ENCODE measurements at regions not wholly inside any gene's neighbourhood (a gene's known extent, or its start where the extent isn't known, plus 50 kb on each side); places are given as distances from the start of the nearest gene placed in this dataset.

DNA sequence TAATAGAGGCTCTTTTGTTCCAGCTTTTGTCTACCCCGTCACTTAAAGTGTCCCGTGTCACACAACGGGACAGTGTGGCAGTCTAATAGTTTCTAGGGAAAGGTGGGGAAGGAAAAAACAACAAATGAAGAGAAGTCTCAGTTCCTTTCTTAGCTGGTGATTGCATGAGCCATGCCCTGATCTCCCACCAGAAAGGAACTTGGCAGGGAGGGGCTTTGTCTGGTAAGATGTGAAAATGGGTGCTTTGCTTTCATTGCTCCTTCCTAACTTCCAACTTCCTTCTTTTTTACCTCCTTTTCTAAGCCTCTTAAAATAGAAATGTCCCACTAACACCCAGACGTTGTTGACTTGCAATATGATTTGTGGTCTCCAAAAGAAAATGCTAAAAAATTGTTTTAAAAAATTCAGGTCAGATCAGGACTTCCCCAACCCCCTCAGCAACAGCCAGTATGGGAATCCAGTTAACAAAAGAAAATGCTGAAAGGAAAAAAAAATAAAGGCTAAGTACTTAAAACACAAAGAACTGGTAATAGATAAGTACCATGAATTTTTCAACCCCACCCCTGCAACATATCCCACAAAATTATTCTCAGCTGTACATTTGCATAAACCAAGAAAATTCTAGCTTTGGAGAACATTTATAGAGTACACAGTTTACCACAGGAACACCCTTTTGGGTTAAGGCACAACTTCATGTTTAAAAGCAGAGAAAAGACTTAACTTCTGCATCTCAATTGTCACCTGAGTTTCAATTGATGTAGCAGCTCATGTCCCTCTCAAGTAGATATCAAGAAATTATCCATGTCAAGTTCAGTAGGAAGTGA lies 106.2 kb downstream of the NIBAN1 start:
- H3K79me2 ChIP-seq (ENCODE audit: control insufficient read depth, insufficient read depth, low read length) = no peaks in the 10 kb centered on the region
- FAIRE-seq = no peak
- TF ChIP-seq RUNX3 (IDR thresholded peaks at IDR 0.05; ENCODE audit: low read length) (peak; percentile 51), SPI1 (IDR thresholded peaks at IDR 0.05; ENCODE audit: borderline replicate concordance, insufficient read depth, low read depth, low read length) (peak; percentile 65), KDM1A (IDR thresholded peaks at IDR 0.05; ENCODE audit: borderline replicate concordance) (no peak)
- H3K36me3 ChIP-seq (ENCODE audit: control insufficient read depth in 2 of 2, insufficient read depth in 2 of 2, low read length in 1 of 2) = no peaks in the 10 kb centered on the region
- H2AFZ ChIP-seq (ENCODE audit: control insufficient read depth, low read depth, low read length) = peak overlapping the region; percentile 41
- BruUV-seq (replicated peaks) = no TSS peak
- RAD21 ChIA-PET (ENCODE audit: unreplicated experiment) = interaction anchor here (0.9 to 2.0 kb wide), 5 partner anchors 24 to 112 kb away, joined by 3 to 10 read pairs (median 3); no protein-coding TSS in a partner anchor
- peak overlapping the region; percentile 89 for H3K4me2 ChIP-seq (ENCODE audit: control insufficient read depth, insufficient read depth)
- POLR2A ChIA-PET = interaction anchor here (0.9 kb wide), 1 partner anchor 42 kb away, joined by 3 read pairs; no protein-coding TSS in a partner anchor
- SMC1A ChIA-PET (ENCODE audit: uncharacterized antibody, unreplicated experiment) = interaction anchor here (0.9 to 4.9 kb wide), 11 partner anchors 9 to 113 kb away, joined by 3 to 29 read pairs (median 5); partner anchors contain the start of gene NIBAN1
- no peaks in the 10 kb centered on the region; the same call in 2 of the 3 replicates for H3K9me3 ChIP-seq (replicated peaks; ENCODE audit: control insufficient read depth, insufficient read depth, low read length)
- CTCF ChIA-PET = interaction anchor here (1.0 kb wide), 2 partner anchors 10 to 63 kb away, joined by 3 read pairs; no protein-coding TSS in a partner anchor
- H3K4me1 ChIP-seq (ENCODE audit: control insufficient read depth, insufficient read depth, low read length) = peaks cover 30% of the 10 kb centered on the region
- intact Hi-C loops (cut with micrococcal nuclease; ENCODE audit: unreplicated experiment) (loop anchor here (1.0 to 5.0 kb wide), 5 partner anchors 14 to 116 kb away; partner anchors contain the start of gene EDEM3), in situ Hi-C loops (cut with MboI) (no loop called here)
- peak overlapping the region; percentile 87 for H3K27ac ChIP-seq (ENCODE audit: control insufficient read depth, insufficient read depth)
- ATAC-seq = no peak
- H3K9ac ChIP-seq (ENCODE audit: control insufficient read depth, insufficient read depth, low read length) = peak overlapping the region; percentile 35
- 14% methylated on average over 4 of the region's 4 CpGs for WGBS (ENCODE audit: insufficient coverage, insufficient replicate concordance, low lambda C conversion rate, missing lambda C conversion rate)
- H3K27me3 ChIP-seq (replicated peaks in 1 of 2; ENCODE audit: control insufficient read depth in 2 of 2, insufficient read depth in 2 of 2, low read length in 1 of 2) = no peaks in the 10 kb centered on the region
- no peaks in the 10 kb centered on the region for H4K20me1 ChIP-seq (ENCODE audit: control insufficient read depth, insufficient read depth)
- 0 out of 2 replicates have a peak overlapping the region, but pooled peaks have one; percentile 11 for H3K4me3 ChIP-seq
- DNase-seq (ENCODE audit: low read depth, low spot score) = no peak

All from GM12878 (cell line).